Endothelial cell of umbilical vein (primary cell): ENCODE measurements at regions not wholly inside any gene's neighbourhood (a gene's known extent, or its start where the extent isn't known, plus 50 kb on each side); places are given as distances from the start of the nearest gene placed in this dataset.

Source experiments
- BruUV-seq: library from RNA; stranded (reverse); fragments of 400-500 nt; replicated peaks from 2 replicates; lab custom pipeline; 2021; lab: Mats Ljungman, UMichigan
- CTCF ChIA-PET: fragments of 300-600, 350-600 bp; sonication (Branson Sonifier 250); formaldehyde crosslinking; loops from one replicate; lab custom pipeline; 2021; ENCODE audit warnings: antibody characterized with exemption, inconsistent platforms; lab: Charles Lee
- POLR2A ChIA-PET: fragments of 300-600, 350-600 bp; sonication (Branson Sonifier 250); formaldehyde crosslinking; loops from one replicate; lab custom pipeline; 2021; ENCODE audit warnings: antibody characterized with exemption, inconsistent platforms; lab: Charles Lee
- DNase-seq: peaks from one replicate; pipeline ENCODE4 v3.0.0-alpha.2; 2011; ENCODE audit warnings: low read depth, low spot score
- FAIRE-seq: peaks from 2 replicates; lab custom pipeline; 2011; peaks lifted over from hg19 to GRCh38; lab: Jason Lieb, UNC
- H2AFZ ChIP-seq: 2 replicates; pipeline ENCODE4 v1.6.0; 2012; ENCODE audit warnings: low read depth, low read length, control low read depth, inconsistent platforms
- H3K27ac ChIP-seq: 2 replicates; pipeline ENCODE4 v1.5.1; 2011; ENCODE audit warnings: low read depth, mild to moderate bottlenecking, control low read depth, low read length, moderate library complexity; ENCODE audit not compliant: insufficient read depth
- H3K27me3 ChIP-seq, 2 experiments: 2 replicates each; pipeline versions ENCODE4 v1.6.0 to v1.6.1; 2011; ENCODE audit warnings: low read length in 2 of 2, mixed read lengths in 1 of 2; ENCODE audit not compliant: control insufficient read depth in 2 of 2, insufficient read depth in 2 of 2
- H3K36me3 ChIP-seq, 2 experiments: 2 replicates in 1 of 2; 3 replicates in 1 of 2; pipeline ENCODE4 v1.5.1; 2011; ENCODE audit warnings: low read length in 2 of 2, mild to moderate bottlenecking in 1 of 2, moderate library complexity in 1 of 2; ENCODE audit not compliant: control insufficient read depth in 2 of 2, insufficient read depth in 2 of 2; ENCODE audit errors: extremely low read depth in 1 of 2
- H3K4me1 ChIP-seq: 3 replicates; pipeline ENCODE4 v1.5.1; 2011; ENCODE audit warnings: mild to moderate bottlenecking, low read length; ENCODE audit not compliant: control insufficient read depth, insufficient read depth; ENCODE audit errors: extremely low read depth
- H3K4me2 ChIP-seq: 2 replicates; pipeline ENCODE4 v1.6.1; 2011; ENCODE audit warnings: low read length, control low read depth, mixed read lengths; ENCODE audit not compliant: insufficient read depth
- H3K4me3 ChIP-seq, 3 experiments: fragments of 200-600 bp in 1 of 3; sonication (generic), shearing (Covaris generic) in 1 of 3; replicated peaks in 1 of 3; 2 replicates each; pipeline ENCODE4 v1.5.1; 2011 to 2016; ENCODE audit warnings: control low read depth in 3 of 3, low read length in 3 of 3, mild to moderate bottlenecking in 2 of 3, inconsistent platforms in 1 of 3, low read depth in 1 of 3, moderate library complexity in 1 of 3; ENCODE audit not compliant: insufficient read depth in 1 of 3
- H3K79me2 ChIP-seq: 2 replicates; pipeline ENCODE4 v1.6.0; 2012; ENCODE audit warnings: low read length, inconsistent platforms; ENCODE audit not compliant: control insufficient read depth, insufficient read depth
- H3K9ac ChIP-seq: replicated peaks from 2 replicates; pipeline ENCODE3; 2011; ENCODE audit warnings: low read length, control low read depth; ENCODE audit not compliant: insufficient read depth; ENCODE audit errors: extremely low read depth
- H3K9me1 ChIP-seq: replicated peaks from 3 replicates; pipeline ENCODE4 v1.6.0; 2011; ENCODE audit warnings: mild to moderate bottlenecking, low read length; ENCODE audit not compliant: control insufficient read depth, insufficient read depth; ENCODE audit errors: extremely low read depth
- H3K9me3 ChIP-seq: replicated peaks from 2 replicates; pipeline ENCODE4 v1.5.1; 2012; ENCODE audit warnings: low read length, inconsistent platforms; ENCODE audit not compliant: control insufficient read depth, insufficient read depth
- H4K20me1 ChIP-seq: replicated peaks from 2 replicates; pipeline ENCODE3; 2011; ENCODE audit warnings: mild to moderate bottlenecking, low read length; ENCODE audit not compliant: control insufficient read depth, insufficient read depth; ENCODE audit errors: extremely low read depth
- CTCF ChIP-seq, 2 donors: IDR thresholded peaks; 1 replicate in 1 of 2; 2 replicates in 1 of 2; pipeline ENCODE4 v1.5.1; 2011; ENCODE audit warnings: low read length in 2 of 2, mild to moderate bottlenecking in 2 of 2, moderate library complexity in 2 of 2, control low read depth in 1 of 2, inconsistent platforms in 1 of 2, low read depth in 1 of 2; ENCODE audit not compliant: insufficient read depth in 1 of 2; ENCODE audit errors: extremely low read depth in 1 of 2
- EZH2 ChIP-seq: IDR thresholded peaks from 2 replicates; pipeline ENCODE4 v1.6.1; 2012; ENCODE audit warnings: borderline replicate concordance, low read depth, mild to moderate bottlenecking, moderate library complexity, low read length, inconsistent platforms; ENCODE audit not compliant: severe bottlenecking
- FOS ChIP-seq: IDR thresholded peaks from 2 replicates; pipeline ENCODE4 v1.6.1; 2011; ENCODE audit warnings: mild to moderate bottlenecking, low read length, moderate library complexity, borderline replicate concordance; ENCODE audit not compliant: insufficient read depth
- GATA2 ChIP-seq: IDR thresholded peaks from 2 replicates; pipeline ENCODE4 v1.7.0; 2011; ENCODE audit warnings: low read depth, mild to moderate bottlenecking, moderate library complexity, mixed read lengths, low read length; ENCODE audit not compliant: insufficient read length, insufficient read depth
- JUN ChIP-seq: IDR thresholded peaks from 2 replicates; pipeline ENCODE4 v1.6.1; 2011; ENCODE audit warnings: borderline replicate concordance, low read depth; ENCODE audit not compliant: insufficient read length, insufficient read depth
- MAX ChIP-seq: IDR thresholded peaks from 2 replicates; pipeline ENCODE4 v1.6.1; 2011; ENCODE audit not compliant: insufficient read depth, insufficient read length
- MYC ChIP-seq: IDR thresholded peaks from one replicate; pipeline ENCODE4 v1.6.1; 2011; ENCODE audit warnings: mild to moderate bottlenecking, low read depth, low read length
- POLR2A ChIP-seq: IDR thresholded peaks from 2 replicates; pipeline ENCODE4 v1.6.1; 2012; ENCODE audit warnings: low read depth, mild to moderate bottlenecking, control low read depth, low read length
- POLR2AphosphoS5 ChIP-seq: IDR thresholded peaks from 2 replicates; pipeline ENCODE4 v1.6.1; 2012; ENCODE audit warnings: low read depth, mild to moderate bottlenecking, control low read depth, low read length, moderate library complexity; ENCODE audit not compliant: insufficient read depth
- dilution Hi-C: fragments of 300-500 bp; cut with MboI; formaldehyde crosslinking; loops from one replicate; pipeline ENCODE4 v1.15.0; 2019; ENCODE audit warnings: low sequenced_read_pairs; ENCODE audit not compliant: extremely low pct_ligation_motif_present
- intact Hi-C: fragments of 100-400 bp; cut with micrococcal nuclease; formaldehyde crosslinking; loops from one replicate; pipeline ENCODE4 v1.10.0; 2022

- POLR2A ChIA-PET = no interaction called here
- no TSS peak for BruUV-seq
- H3K4me3 ChIP-seq = no peak overlapping the region
- H3K9me1 ChIP-seq = no peaks in the 10 kb centered on the region
- H4K20me1 ChIP-seq = no peaks in the 10 kb centered on the region
- intact Hi-C loops (loop anchor here (1.0 to 5.0 kb wide), 3 partner anchors 16 to 773 kb away; no protein-coding TSS in a partner anchor), dilution Hi-C loops (no loop called here)
- no peaks in the 10 kb centered on the region for H3K9me3 ChIP-seq
- H3K4me2 ChIP-seq = peak overlapping the region; percentile 71
- peaks cover 32% of the 10 kb centered on the region for H3K4me1 ChIP-seq
- TF ChIP-seq JUN (no peak), CTCF (IDR thresholded peaks at IDR 0.05; ENCODE audit: extremely low read depth in 1 of 2, insufficient read depth in 1 of 2, low read depth in 1 of 2, low read length in 2 of 2) (no peak), GATA2 (no peak), POLR2AphosphoS5 (no peak), POLR2A (no peak), MYC (no peak), FOS (no peak), MAX (no peak), EZH2 (no peak)
- peak overlapping the region; percentile 79 for H3K9ac ChIP-seq
- no peak overlapping the region for H2AFZ ChIP-seq
- FAIRE-seq (no peak), DNase-seq (no peak)
- H3K27ac ChIP-seq = peak overlapping the region; percentile 87
- CTCF ChIA-PET = interaction anchor here (1.6 kb wide), 1 partner anchor 16 kb away, joined by 8 read pairs; no protein-coding TSS in a partner anchor
- H3K79me2 ChIP-seq = no peaks in the 10 kb centered on the region
- no peaks in the 10 kb centered on the region for H3K27me3 ChIP-seq
- H3K36me3 ChIP-seq = no peaks in the 10 kb centered on the region
Measured at GRCh38 chr4:186829097-186829496, 105.4 kb upstream of the FAT1 start.
